ENCODE measurements at regions not wholly inside any gene's neighbourhood (a gene's known extent, or its start where the extent isn't known, plus 50 kb on each side); places are given as distances from the start of the nearest gene placed in this dataset.

- TF ChIP-seq FOXK2 (IDR thresholded peaks at IDR 0.05) (no peak), BHLHE40 (IDR thresholded peaks at IDR 0.05; ENCODE audit: borderline replicate concordance) (no peak), NFRKB (IDR thresholded peaks at IDR 0.05) (no peak), ZNF384 (IDR thresholded peaks at IDR 0.05) (no peak), L3MBTL2 (conservative IDR thresholded peaks at IDR 0.05) (no peak)
Measured at GRCh38 chr6:85865420-85866369, 223.0 kb upstream of the SYNCRIP start.

All from HEK293T (cell line).